Stimulated activated CD8-positive, alpha-beta memory T cell treated with anti-CD3 and anti-CD28 coated beads, Interleukin-12 subunit alpha, Interleukin-12 subunit beta, amount 100 ng/mL, for 24 hours (primary cell): ENCODE measurements at regions not wholly inside any gene's neighbourhood (a gene's known extent, or its start where the extent isn't known, plus 50 kb on each side); places are given as distances from the start of the nearest gene placed in this dataset.
"Not testable (repeated sequence)": the region's sequence is repeated elsewhere in the genome, so short reads cannot be mapped to it uniquely, and the experiment has no call there.

ENCODE experiments used
- DNase-seq: peaks from one replicate; pipeline ENCODE4 v3.0.0-alpha.2; 2020; ENCODE audit errors: extremely low read depth

DNA sequence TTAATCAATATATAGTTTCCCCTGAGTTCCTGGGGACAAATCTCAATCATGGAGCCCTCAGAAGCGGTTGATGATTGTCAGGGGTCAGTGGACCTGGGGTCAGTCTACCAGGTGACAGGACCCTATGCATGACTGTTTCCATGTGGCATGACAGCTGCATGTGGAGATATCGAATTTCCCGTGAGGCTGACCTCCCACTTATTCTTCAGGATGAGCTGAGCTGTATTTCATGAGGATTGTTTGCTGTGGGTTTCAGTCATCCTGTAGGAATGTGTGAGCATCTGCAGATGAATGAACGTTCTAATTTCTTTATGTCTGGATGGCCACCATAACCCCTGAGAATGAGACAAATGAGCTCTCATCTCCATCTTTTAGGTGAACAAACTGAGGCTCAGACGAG is 93.0 kb upstream of the HES1 start:
- DNase-seq = no peak

- no peak for DNase-seq
Measured at GRCh38 chr3:194043516-194043915, 92.4 kb upstream of the HES1 start.

- no peak for DNase-seq
Measured at GRCh38 chr3:194045289-194045688, 90.7 kb upstream of the HES1 start.

- no peak for DNase-seq
Measured at GRCh38 chr3:194045919-194046318, 90.0 kb upstream of the HES1 start.

DNA sequence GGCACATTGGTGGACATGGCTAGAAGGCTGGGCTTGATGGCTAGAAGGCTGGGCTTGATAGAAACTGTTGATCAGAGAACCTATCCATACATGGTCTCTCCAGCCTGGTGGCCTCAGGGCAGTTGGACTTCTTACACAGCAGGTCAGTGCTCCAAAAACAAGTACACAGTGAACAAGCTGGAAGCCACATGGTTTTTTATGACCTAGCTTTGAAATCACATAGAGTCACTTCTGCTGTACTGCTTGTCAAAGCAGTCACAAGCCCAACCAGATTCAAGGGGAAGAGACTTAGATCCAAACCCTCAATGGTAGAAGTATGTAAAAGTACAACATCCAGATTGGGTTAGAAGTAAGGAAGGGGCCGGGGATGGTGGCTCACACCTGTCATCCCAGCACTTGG is 89.4 kb upstream of the HES1 start:
- DNase-seq = no peak

- no peak for DNase-seq
Measured at GRCh38 chr3:194046995-194047645, 88.8 kb upstream of the HES1 start.

DNA sequence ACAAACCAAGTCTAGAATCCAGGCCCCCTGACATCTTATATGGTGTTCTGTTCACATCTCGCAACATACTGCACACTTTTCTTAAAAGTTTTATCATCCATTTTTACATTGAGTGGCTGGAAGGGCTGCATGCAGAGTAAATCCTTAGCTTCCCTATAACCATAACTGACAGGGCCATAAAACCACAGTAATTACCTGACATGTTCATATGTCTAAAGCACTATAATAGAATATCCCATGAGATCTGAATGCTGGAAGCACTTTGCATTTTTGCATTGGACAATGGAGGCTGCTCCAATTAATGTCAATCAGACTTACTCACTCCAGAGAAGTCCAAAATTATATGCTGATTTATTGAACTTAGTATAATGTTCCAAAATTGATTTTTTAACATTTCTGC is 86.6 kb upstream of the HES1 start:
- no peak for DNase-seq

DNA sequence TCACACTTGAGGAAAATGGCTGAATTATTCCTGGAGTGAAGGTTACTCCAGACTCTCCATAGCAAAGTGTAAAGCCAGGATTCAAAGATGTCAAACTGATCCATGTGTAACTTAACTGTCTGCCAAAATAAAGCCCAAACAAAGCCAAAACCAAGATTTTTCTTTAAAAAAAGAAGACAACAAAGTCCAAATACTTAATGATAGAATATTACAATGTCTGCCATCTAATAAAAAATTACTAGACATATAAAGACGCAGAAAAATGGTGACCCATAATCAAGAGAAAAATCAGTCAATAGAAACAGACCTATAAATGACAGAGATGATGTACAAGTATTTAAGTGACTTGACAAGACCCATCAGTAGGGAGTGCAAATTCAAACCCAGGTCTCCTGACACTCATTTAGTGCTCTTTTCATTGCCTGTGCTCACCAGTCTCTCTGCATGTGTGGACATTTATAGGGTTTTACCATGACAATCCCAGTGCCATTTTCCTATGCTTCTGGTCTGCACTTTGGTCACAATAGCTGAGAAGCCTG is 85.1 kb upstream of the HES1 start:
- DNase-seq = no peak

DNA sequence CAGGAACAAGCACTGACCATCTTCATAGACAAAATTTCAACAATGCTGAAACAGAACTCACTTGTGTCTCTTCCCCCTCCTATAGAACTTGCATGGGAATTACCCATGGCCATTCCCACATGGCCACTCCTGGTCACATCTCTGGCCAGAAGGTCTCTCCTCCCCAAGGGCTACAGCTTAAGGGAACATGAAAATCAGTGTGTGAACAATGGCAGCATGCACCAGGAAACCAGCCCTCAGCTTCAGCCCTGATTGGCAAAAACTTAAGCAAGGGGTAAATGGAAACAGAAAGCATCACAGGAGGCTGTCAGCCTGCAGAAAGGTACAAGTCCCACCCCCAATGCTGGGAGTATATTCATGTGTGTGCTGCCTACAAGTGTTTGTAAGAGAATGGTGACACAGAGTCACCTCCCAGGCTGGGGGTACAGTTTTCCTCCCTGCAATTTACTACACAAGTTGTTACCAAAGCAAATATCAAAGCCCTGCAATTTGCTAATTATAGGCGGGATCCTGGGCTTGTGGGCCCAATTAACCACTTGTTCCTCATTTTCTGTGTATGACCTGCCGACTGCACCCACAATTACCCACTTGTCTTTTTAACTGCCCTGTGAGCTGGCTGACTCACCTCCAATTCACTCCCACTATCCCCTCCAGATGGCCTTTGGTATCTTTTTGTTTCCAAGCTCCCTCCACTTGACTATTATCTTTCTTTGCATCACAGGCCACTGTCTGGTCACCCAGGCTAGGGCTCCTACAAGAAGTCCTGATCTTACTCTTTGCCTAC is 84.4 kb upstream of the HES1 start:
- DNase-seq = no peak

- DNase-seq = no peak
Measured at GRCh38 chr3:194053136-194053535, 82.8 kb upstream of the HES1 start.

GRCh38 chr3:194054016-194054415 is 81.9 kb upstream of the HES1 start:
- no peak for DNase-seq

GRCh38 chr3:194054540-194054939 is 81.4 kb upstream of the HES1 start:
- no peak for DNase-seq

DNA sequence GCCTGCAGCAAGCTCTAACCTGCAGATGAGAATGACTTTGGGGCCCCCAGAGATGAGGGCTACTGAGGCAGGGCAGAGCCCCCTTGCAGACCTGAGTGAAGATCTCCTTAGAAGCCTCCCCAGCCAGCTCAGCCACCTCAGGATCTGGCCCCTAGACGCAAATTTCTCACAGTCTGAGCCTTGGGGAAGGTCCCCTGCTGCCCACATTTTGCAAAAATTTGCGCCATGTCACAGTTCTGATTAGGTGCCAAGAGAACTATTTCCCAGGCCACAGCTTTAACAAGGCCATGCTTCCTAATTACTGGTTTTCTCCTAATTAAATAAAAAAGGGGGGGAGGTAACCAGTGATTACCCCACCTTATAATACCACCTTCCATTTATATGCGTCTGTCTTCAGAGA is 81.0 kb upstream of the HES1 start:
- DNase-seq = no peak

DNA sequence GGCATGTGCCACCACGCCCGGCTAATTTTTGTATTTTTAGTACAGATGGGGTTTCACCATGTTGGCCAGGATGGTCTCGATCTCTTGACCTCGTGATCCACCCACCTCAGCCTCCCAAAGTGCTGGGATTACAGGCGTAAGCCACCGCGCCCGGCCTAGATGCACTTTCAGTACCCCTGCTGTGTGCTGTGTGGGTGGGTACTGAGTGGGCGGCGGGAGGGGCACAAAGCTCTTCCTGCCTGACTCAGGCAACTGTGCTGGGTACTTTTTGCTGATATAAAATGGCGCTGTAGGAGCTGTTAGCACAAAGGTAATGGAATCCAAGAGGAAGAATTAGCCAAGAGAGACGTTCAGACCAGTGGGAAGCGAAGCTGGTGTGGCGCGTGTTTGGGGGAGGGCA is 79.6 kb upstream of the HES1 start:
- DNase-seq = not testable (repeated sequence)

GRCh38 chr3:194056731-194057415 is 79.1 kb upstream of the HES1 start:
- no peak for DNase-seq

GRCh38 chr3:194057570-194058188 is 78.3 kb upstream of the HES1 start:
- no peak for DNase-seq

DNA sequence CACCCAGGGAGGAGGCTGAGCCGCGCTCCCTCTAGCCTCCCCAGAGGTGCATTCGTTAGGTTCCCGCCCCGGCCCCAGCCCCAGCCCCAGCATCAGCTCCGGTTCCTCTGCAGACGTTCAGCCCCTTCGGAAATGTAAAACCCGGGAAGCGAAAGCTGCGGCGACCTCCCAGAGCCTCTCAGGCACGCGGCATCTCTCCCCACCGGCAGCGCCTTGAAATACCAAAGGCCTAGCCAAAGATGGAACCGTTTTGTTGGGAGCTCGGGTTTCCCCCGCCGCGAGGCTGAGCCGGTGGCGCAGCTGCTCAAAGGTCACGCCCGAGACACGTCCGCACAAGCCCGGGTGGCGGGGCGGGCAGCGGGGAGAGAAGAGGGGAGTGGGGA is 77.8 kb upstream of the HES1 start:
- DNase-seq = no peak

DNA sequence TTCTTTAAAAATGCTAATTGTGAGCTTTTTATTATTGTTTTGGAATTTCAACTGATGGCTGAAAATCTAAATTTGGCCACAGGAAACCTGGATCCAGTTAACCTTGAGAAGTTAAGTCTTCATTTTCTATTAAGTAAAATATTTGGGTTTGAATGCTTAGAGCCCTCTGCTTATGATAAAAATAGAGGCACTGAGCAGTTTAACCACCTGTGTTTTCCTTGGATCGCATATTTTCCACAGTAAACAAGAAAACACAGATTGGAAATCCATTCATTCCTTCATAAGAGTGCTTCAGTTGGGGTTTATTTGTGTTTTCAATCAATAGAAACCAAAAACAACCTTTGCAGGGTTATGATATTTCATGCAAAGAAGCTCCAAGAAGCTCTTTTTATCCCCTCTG is 77.2 kb upstream of the HES1 start:
- DNase-seq = no peak

GRCh38 chr3:194061421-194062030 is 74.4 kb upstream of the HES1 start:
- no peak for DNase-seq

DNA sequence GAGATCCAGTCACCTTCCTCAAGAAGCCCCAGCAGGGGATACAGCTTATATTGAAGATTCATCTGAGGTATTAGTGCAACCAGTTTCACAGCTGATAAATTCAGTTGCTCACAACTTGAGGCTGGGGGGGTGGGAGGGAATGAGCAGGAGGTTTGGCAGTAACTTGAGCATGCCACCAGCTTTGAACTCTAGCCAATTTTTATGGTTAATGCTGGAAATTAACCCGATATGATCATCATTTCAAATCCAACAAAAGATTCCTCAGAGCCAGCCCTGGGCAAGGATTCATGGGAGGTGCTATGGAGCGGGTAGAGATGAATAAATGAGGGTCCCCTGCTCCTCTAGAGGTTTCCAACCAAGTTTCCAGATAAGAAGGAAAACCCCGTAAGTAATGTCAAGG is 73.1 kb upstream of the HES1 start:
- DNase-seq = no peak

DNA sequence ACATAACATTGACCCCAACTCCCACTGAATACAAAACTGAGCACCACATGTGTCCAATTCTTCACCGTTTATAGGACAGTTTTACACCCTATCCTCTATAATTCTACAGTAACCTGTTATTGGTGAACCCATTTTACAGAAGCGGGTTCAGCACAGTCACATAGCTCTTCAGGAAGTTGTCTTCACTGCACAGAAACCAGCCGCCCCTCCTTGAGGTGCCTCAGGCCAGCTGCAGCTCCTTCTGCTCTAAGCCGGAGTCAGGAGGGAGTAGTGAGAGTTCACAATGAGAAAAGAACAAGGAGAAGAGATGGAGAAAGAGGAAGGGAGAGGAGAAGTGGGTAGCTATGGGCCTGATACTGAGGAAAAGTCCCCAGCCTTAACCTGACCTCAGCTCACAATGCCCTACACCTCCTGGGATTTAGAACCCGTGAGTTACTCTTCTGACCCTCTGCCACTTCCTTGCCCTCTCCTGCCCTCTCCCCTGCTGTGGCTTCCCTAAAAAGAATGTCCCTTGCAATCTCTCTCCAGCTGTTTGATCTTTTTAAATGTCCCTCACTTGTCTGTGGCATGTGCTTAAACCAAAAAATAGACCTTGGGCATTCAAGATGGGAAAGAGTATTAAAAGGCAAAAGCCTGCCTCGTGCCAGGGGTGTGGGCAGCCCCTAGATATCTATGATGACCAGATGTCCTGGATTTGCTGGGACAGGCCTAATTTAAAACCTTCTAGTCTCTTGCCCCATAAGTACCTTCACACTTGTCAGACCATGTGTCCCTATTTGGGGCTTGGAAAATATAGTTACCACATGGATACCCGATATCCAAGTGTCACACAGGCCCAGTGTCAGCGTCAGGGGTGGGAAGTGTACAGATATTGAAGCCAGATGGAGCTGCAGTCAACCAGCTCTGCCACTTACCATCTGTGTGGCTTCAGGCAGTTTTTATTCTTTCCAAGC is 71.3 kb upstream of the HES1 start:
- no peak for DNase-seq
